Brain microvascular endothelial cell (primary cell): ENCODE measurements at regions not wholly inside any gene's neighbourhood (a gene's known extent, or its start where the extent isn't known, plus 50 kb on each side); places are given as distances from the start of the nearest gene placed in this dataset.

Experiments
- DNase-seq: peaks from one replicate; pipeline ENCODE4 v3.0.0-alpha.2; 2020
- H3K27ac ChIP-seq: fragments of 250-450 bp; sonication (Bioruptor Pico); 2 replicates; pipeline ENCODE4 v1.5.1; 2020; ENCODE audit warnings: mild to moderate bottlenecking, moderate library complexity
- H3K27me3 ChIP-seq: fragments of 250-450 bp; sonication (Bioruptor Pico); replicated peaks from 2 replicates; pipeline ENCODE4 v1.5.1; 2020; ENCODE audit warnings: mild to moderate bottlenecking
- H3K36me3 ChIP-seq: fragments of 250-450 bp; sonication (Bioruptor Pico); replicated peaks from 2 replicates; pipeline ENCODE4 v1.5.1; 2020; ENCODE audit warnings: mild to moderate bottlenecking
- H3K4me3 ChIP-seq: 2 replicates; pipeline ENCODE4 v1.5.1; 2011; ENCODE audit warnings: low read depth, mild to moderate bottlenecking, control low read depth, low read length, moderate library complexity
- CTCF ChIP-seq: IDR thresholded peaks from 2 replicates; pipeline ENCODE4 v1.5.1; 2011; ENCODE audit warnings: low read depth, mild to moderate bottlenecking, moderate library complexity, low read length, control low read depth, inconsistent platforms; ENCODE audit errors: missing control alignments
- in situ Hi-C: cut with HindIII; loops from 2 replicates; pipeline ENCODE4 v1.10.0; 2017; ENCODE audit warnings: low sequenced_read_pairs, low pct_ligation_motif_present

GRCh38 chr12:16492820-16493797 is 112.9 kb downstream of the LMO3 start:
- no peak overlapping the region for H3K4me3 ChIP-seq
- no peak for TF ChIP-seq CTCF
- H3K27ac ChIP-seq: no peak overlapping the region
- in situ Hi-C loops: no loop called here
- DNase-seq: no peak
- no peaks in the 10 kb centered on the region for H3K27me3 ChIP-seq
- no peaks in the 10 kb centered on the region for H3K36me3 ChIP-seq

GRCh38 chr12:16495196-16495595 is 110.8 kb downstream of the LMO3 start:
- TF ChIP-seq CTCF: no peak
- in situ Hi-C loops: no loop called here
- Histone ChIP-seq H3K27ac (no peak overlapping the region), H3K27me3 (no peaks in the 10 kb centered on the region), H3K36me3 (no peaks in the 10 kb centered on the region), H3K4me3 (no peak overlapping the region)
- DNase-seq: no peak
